Skin of body (tissue), 2 donors: ENCODE measurements at regions not wholly inside any gene's neighbourhood (a gene's known extent, or its start where the extent isn't known, plus 50 kb on each side); places are given as distances from the start of the nearest gene placed in this dataset. TPM values are rescaled to one million over a fixed set of nuclear protein-coding genes. Genes with fewer than 3 reads are reported as not detected.

Experiments
- DNase-seq: peaks from one replicate; lab custom pipeline; 2025; lab: John Stamatoyannopoulos, UW
- small RNA-seq: library from RNA; depleted of rRNA; stranded (forward); fragments of <200 nt; gene quantifications from one replicate; pipeline ENCODE3, GENCODE V24; 2014; ENCODE audit warnings: low replicate concordance

GRCh38 chr20:51880188-51880587 is 77.9 kb upstream of the SALL4 start:
- no peak for DNase-seq

- DNase-seq, result no peak
Observed at GRCh38 chr20:51876313-51876940, 74.1 kb upstream of the SALL4 start.

GRCh38 chr20:51873652-51874051 is 71.3 kb upstream of the SALL4 start:
- no peak for DNase-seq

DNA sequence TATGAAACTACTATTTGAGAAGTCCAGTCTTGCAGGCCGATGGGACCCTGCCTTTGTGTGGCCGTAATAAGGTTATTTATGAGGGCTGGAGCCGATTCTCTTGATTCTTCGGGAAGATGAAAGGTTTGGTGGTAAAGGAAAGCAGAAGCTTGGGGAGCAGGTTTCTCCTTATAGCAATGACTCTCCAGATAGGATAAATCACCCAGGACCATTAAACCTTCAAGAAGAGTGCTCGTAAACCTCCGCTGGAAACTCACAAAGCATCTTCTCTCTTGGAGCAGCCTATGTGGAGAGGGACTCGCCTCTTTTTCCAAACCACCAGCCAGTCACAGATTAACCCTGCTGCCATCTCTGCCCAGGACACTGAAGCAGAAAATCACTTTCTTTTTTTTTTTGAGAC is 69.6 kb upstream of the SALL4 start:
- no peak for DNase-seq

DNA sequence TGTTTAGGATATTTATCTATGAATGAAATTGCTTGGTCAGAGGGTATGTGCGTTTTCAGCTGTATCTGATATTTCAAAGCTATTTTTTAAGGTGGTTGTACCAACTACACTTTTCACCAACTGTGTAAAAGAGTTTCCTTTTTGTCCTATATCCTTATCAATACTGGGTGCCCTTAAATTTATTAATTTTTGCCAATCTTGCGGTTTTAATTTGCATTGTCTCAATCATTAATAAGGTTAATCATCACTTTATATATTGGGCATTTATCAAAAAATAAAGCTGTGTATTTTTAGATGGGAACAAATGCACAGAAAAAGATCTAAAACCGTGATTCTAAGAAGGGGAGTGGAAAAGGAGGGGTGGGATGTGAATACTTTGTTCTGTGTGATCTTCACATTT is 66.7 kb upstream of the SALL4 start:
- DNase-seq, result no peak

- no peak for DNase-seq
Observed at GRCh38 chr20:51867251-51867650, 64.9 kb upstream of the SALL4 start.

- DNase-seq, result no peak
Observed at GRCh38 chr20:51864967-51865366, 62.6 kb upstream of the SALL4 start.

- no peak for DNase-seq
Observed at GRCh38 chr20:51862796-51863195, 60.5 kb upstream of the SALL4 start.

DNA sequence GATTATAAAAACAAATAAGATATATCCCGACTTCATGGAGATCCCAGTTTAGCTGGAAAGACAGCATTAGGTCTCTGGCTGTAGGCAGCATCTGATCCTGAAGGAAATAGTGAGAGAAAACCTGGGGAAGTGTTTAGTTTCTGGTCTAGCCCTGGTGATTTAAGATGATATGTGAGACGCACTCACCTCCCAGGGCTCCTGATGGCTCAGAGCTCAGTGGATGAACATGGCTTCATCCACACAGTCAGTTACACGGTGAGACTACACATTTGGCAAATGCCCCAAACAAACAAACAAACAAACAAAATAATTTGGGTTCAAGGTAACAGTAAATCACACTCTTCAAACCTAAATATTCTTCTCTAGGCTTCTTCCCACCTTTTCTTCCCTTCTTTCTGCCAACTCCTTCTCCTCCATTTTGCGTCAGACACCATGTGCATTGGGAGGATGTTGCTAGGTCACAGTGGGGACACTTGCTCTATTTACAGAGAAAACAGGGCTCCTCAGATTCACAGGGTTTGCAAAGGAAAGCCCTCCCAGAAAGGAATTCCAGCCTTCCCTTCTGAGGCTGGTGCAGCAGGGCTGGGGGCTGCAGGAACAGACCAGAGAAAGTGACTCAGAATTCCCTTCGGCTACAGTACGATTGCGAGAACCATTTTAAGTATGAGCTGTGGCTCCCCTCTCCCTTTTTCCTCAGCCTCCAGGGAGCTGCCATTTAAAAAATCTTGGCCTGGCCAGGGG is 59.6 kb upstream of the SALL4 start:
- no peak for DNase-seq

DNA sequence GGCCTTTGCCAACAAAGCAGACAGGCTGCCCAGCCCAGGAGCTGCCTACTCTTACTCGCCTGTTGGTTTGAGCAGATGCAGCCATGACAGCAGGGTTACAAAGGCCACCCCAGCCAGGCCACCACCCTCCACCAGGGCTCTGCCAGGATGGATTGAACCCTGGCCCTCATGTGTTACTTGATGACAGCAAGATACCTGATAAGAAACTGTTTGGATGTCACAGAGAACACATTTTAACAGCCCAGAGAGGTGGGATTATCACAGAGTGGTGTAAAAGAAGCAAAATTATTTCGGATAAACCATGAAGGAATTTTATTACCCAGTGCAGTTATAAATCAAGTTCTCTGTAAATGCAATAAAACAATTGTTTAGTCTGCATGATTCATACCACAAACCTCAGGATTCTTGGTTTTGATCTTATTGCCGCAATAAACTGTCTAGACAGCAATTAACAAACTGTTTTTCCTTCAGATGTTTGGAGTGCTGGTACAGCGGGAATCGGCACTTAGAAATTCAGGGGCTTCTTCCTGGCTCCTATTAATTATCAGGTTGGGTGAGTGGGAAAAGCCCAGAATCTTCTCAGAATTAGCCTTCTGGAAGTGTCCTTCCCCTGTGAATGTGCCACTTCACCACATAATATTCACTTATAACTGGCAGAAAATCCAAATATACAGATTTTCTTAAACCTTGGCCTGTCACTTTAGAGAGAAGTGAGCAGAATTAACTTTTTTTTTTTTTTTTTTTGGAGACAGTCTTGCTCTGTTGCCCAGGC is 58.0 kb upstream of the SALL4 start:
- peak; percentile 23 for DNase-seq

- no peak for DNase-seq
Observed at GRCh38 chr20:51856432-51856831, 54.1 kb upstream of the SALL4 start.

DNA sequence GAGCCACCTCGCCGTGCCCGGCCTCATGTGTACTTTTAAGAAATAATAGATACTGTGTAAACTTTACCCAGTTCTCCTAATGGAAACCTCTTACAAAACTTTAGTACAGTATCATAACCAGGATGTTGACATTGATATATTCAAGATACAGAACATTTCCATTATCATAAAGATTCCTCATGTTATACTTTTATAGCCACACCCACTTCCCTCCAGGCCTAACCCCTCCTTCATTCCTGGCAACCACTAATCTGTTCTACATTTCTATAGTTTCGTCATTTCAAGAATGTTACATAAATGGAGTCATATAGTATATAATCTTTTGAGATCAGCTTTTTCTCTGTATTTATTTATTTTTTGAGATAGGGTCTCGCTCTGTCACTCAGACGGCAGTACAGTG is 52.6 kb upstream of the SALL4 start:
- DNase-seq, result no peak

Small RNAs in the stretch of these regions (small RNA-seq; reads per million reads assigned to genes)
- gene RNU6-347P, result not detected
- gene RNU7-6P, result not detected
